ENCODE measurements at regions not wholly inside any gene's neighbourhood (a gene's known extent, or its start where the extent isn't known, plus 50 kb on each side); places are given as distances from the start of the nearest gene placed in this dataset.
A peak's percentile ranks its signal among the peaks of the same experiment; 100 is the strongest.

- TF ChIP-seq CTCF (IDR thresholded peaks at IDR 0.05; ENCODE audit: insufficient read depth, low read length): no peak
- DNase-seq (ENCODE audit: low read depth): no peak
- H3K4me3 ChIP-seq (ENCODE audit: low read depth, low read length): no peak overlapping the region
Measured at GRCh38 chr20:17798601-17799000, 98.8 kb downstream of the BANF2 start.

GRCh38 chr20:17797579-17797978 is 97.8 kb downstream of the BANF2 start:
- TF ChIP-seq CTCF (IDR thresholded peaks at IDR 0.05; ENCODE audit: insufficient read depth, low read length): no peak
- no peak for DNase-seq (ENCODE audit: low read depth)

GRCh38 chr20:17797161-17797560 is 97.4 kb downstream of the BANF2 start:
- no peak for DNase-seq (ENCODE audit: low read depth)
- no peak overlapping the region for H3K4me3 ChIP-seq (ENCODE audit: low read depth, low read length)
- no peak for TF ChIP-seq CTCF (IDR thresholded peaks at IDR 0.05; ENCODE audit: insufficient read depth, low read length)

More at GRCh38 chr20:17797579-17797978, 97.8 kb downstream of the BANF2 start:
- no peak overlapping the region for H3K4me3 ChIP-seq (ENCODE audit: low read depth, low read length)

- peak; percentile 89 for DNase-seq (ENCODE audit: low read depth)
- H3K4me3 ChIP-seq (ENCODE audit: low read depth, low read length): no peak overlapping the region
- TF ChIP-seq CTCF (IDR thresholded peaks at IDR 0.05; ENCODE audit: insufficient read depth, low read length): no peak
Measured at GRCh38 chr20:17796091-17796563, 96.4 kb downstream of the BANF2 start.

- H3K4me3 ChIP-seq (ENCODE audit: low read depth, low read length): no peak overlapping the region
- no peak for TF ChIP-seq CTCF (IDR thresholded peaks at IDR 0.05; ENCODE audit: insufficient read depth, low read length)
- no peak for DNase-seq (ENCODE audit: low read depth)
Measured at GRCh38 chr20:17795501-17796071, 95.8 kb downstream of the BANF2 start.

GRCh38 chr20:17795003-17795402 is 95.2 kb downstream of the BANF2 start:
- H3K4me3 ChIP-seq (ENCODE audit: low read depth, low read length): no peak overlapping the region
- TF ChIP-seq CTCF (IDR thresholded peaks at IDR 0.05; ENCODE audit: insufficient read depth, low read length): no peak
- no peak for DNase-seq (ENCODE audit: low read depth)

GRCh38 chr20:17794400-17794799 is 94.6 kb downstream of the BANF2 start:
- DNase-seq (ENCODE audit: low read depth): no peak
- H3K4me3 ChIP-seq (ENCODE audit: low read depth, low read length): no peak overlapping the region
- no peak for TF ChIP-seq CTCF (IDR thresholded peaks at IDR 0.05; ENCODE audit: insufficient read depth, low read length)
